Astrocyte (in vitro differentiated cells and primary cell): ENCODE measurements at regions not wholly inside any gene's neighbourhood (a gene's known extent, or its start where the extent isn't known, plus 50 kb on each side); places are given as distances from the start of the nearest gene placed in this dataset.

Source experiments
- DNase-seq: peaks from one replicate; pipeline ENCODE4 v3.0.0-alpha.2; 2010; ENCODE audit warnings: low read depth
- FAIRE-seq: peaks from 2 replicates; lab custom pipeline; 2011; peaks lifted over from hg19 to GRCh38; lab: Jason Lieb, UNC
- H2AFZ ChIP-seq: 2 replicates; pipeline ENCODE4 v1.6.0; 2012; ENCODE audit warnings: low read depth, low read length, inconsistent platforms
- H3K27ac ChIP-seq: 2 replicates; pipeline ENCODE4 v1.5.1; 2011; ENCODE audit warnings: low read depth, low read length, inconsistent platforms
- H3K27me3 ChIP-seq: 2 replicates; pipeline ENCODE4 v1.6.0; 2011; ENCODE audit warnings: low read length, inconsistent platforms; ENCODE audit not compliant: insufficient read depth
- H3K36me3 ChIP-seq: 2 replicates; pipeline ENCODE4 v1.5.1; 2011; ENCODE audit warnings: low read length, inconsistent platforms; ENCODE audit not compliant: insufficient read depth
- H3K4me1 ChIP-seq: 2 replicates; pipeline ENCODE4 v1.5.1; 2011; ENCODE audit warnings: low read length, inconsistent platforms; ENCODE audit not compliant: insufficient read depth
- H3K4me2 ChIP-seq: 2 replicates; pipeline ENCODE4 v1.6.0; 2012; ENCODE audit warnings: low read length, inconsistent platforms
- H3K4me3 ChIP-seq: 2 replicates; pipeline ENCODE4 v1.5.1; 2011; ENCODE audit warnings: low read depth, mild to moderate bottlenecking, low read length, inconsistent platforms; ENCODE audit not compliant: insufficient read depth
- H3K79me2 ChIP-seq: 2 replicates; pipeline ENCODE4 v1.6.0; 2012; ENCODE audit warnings: mild to moderate bottlenecking, low read length, inconsistent platforms; ENCODE audit not compliant: insufficient read depth
- H3K9ac ChIP-seq: 2 replicates; pipeline ENCODE4 v1.6.0; 2012; ENCODE audit warnings: mild to moderate bottlenecking, low read length, inconsistent platforms
- H3K9me3 ChIP-seq: 2 replicates; pipeline ENCODE4 v1.5.1; 2012; ENCODE audit warnings: low read depth, mild to moderate bottlenecking, low read length, inconsistent platforms; ENCODE audit not compliant: insufficient read depth
- H4K20me1 ChIP-seq: 2 replicates; pipeline ENCODE4 v1.6.0; 2012; ENCODE audit warnings: low read length, inconsistent platforms; ENCODE audit not compliant: insufficient read depth
- H3K27ac Mint-ChIP-seq: one replicate; pipeline ENCODE4 v1.8.0; 2021; ENCODE audit warnings: mild to moderate bottlenecking, mixed read lengths; ENCODE audit not compliant: unreplicated experiment
- H3K27me3 Mint-ChIP-seq: one replicate; pipeline ENCODE4 v1.8.0; 2021; ENCODE audit warnings: low read depth, mixed read lengths; ENCODE audit not compliant: unreplicated experiment
- H3K36me3 Mint-ChIP-seq: one replicate; pipeline ENCODE4 v1.8.0; 2021; ENCODE audit warnings: low read depth, mixed read lengths; ENCODE audit not compliant: unreplicated experiment
- H3K4me1 Mint-ChIP-seq: one replicate; pipeline ENCODE4 v1.8.0; 2021; ENCODE audit warnings: low read depth, mixed read lengths; ENCODE audit not compliant: unreplicated experiment
- H3K4me3 Mint-ChIP-seq: one replicate; pipeline ENCODE4 v1.8.0; 2021; ENCODE audit warnings: mild to moderate bottlenecking, moderate library complexity, mixed read lengths; ENCODE audit not compliant: unreplicated experiment
- H3K9me3 Mint-ChIP-seq: one replicate; pipeline ENCODE4 v1.8.0; 2021; ENCODE audit warnings: mild to moderate bottlenecking, mixed read lengths; ENCODE audit not compliant: unreplicated experiment
- CTCF ChIP-seq: IDR thresholded peaks from 2 replicates; pipeline ENCODE4 v1.5.1; 2011; ENCODE audit warnings: low read depth, mild to moderate bottlenecking, inconsistent platforms, low read length, moderate library complexity; ENCODE audit not compliant: insufficient read depth
- EZH2 ChIP-seq: IDR thresholded peaks from 2 replicates; pipeline ENCODE4 v1.6.1; 2012; ENCODE audit warnings: mild to moderate bottlenecking, low read length, inconsistent platforms; ENCODE audit not compliant: insufficient read depth

- Histone ChIP-seq H3K36me3 (no peaks in the 10 kb centered on the region), H3K9ac (no peak overlapping the region), H3K4me3 (no peak overlapping the region), H3K4me2 (no peak overlapping the region), H3K27ac (no peak overlapping the region), H2AFZ (no peak overlapping the region), H3K4me1 (no peaks in the 10 kb centered on the region), H3K9me3 (no peaks in the 10 kb centered on the region), H3K79me2 (no peaks in the 10 kb centered on the region), H4K20me1 (no peaks in the 10 kb centered on the region), H3K27me3 (no peaks in the 10 kb centered on the region)
- Mint-ChIP-seq H3K9me3 (no peaks in the 10 kb centered on the region), H3K27ac (no peak overlapping the region), H3K27me3 (no peaks in the 10 kb centered on the region), H3K36me3 (no peaks in the 10 kb centered on the region), H3K4me1 (no peaks in the 10 kb centered on the region), H3K4me3 (no peak overlapping the region)
- no peak for FAIRE-seq
- TF ChIP-seq EZH2, result no peak
- TF ChIP-seq CTCF, result no peak
- DNase-seq, result no peak
Measured at GRCh38 chr5:117761186-117761585, 1186.6 kb upstream of the SEMA6A start.

- Histone ChIP-seq H2AFZ (no peak overlapping the region), H3K79me2 (no peaks in the 10 kb centered on the region), H3K4me2 (no peak overlapping the region), H3K27ac (no peak overlapping the region), H3K9ac (no peak overlapping the region), H3K27me3 (no peaks in the 10 kb centered on the region), H3K4me3 (no peak overlapping the region), H3K9me3 (no peaks in the 10 kb centered on the region), H3K4me1 (no peaks in the 10 kb centered on the region), H3K36me3 (no peaks in the 10 kb centered on the region), H4K20me1 (no peaks in the 10 kb centered on the region)
- Mint-ChIP-seq H3K4me1 (no peaks in the 10 kb centered on the region), H3K36me3 (no peaks in the 10 kb centered on the region), H3K4me3 (no peak overlapping the region), H3K9me3 (no peaks in the 10 kb centered on the region), H3K27ac (no peak overlapping the region), H3K27me3 (no peaks in the 10 kb centered on the region)
- TF ChIP-seq CTCF (no peak), EZH2 (no peak)
- no peak for FAIRE-seq
- no peak for DNase-seq
Measured at GRCh38 chr5:117759849-117760499, 1185.4 kb upstream of the SEMA6A start.

GRCh38 chr5:117752403-117752802 lies 1177.8 kb upstream of the SEMA6A start:
- Histone ChIP-seq H3K4me2 (no peak overlapping the region), H3K9ac (no peak overlapping the region), H2AFZ (no peak overlapping the region), H3K27me3 (no peaks in the 10 kb centered on the region), H3K36me3 (no peaks in the 10 kb centered on the region), H3K27ac (no peak overlapping the region), H3K79me2 (no peaks in the 10 kb centered on the region), H3K4me1 (no peaks in the 10 kb centered on the region), H3K4me3 (no peak overlapping the region), H3K9me3 (no peaks in the 10 kb centered on the region), H4K20me1 (no peaks in the 10 kb centered on the region)
- FAIRE-seq (no peak), DNase-seq (no peak)
- no peak overlapping the region for H3K4me3 Mint-ChIP-seq
- no peaks in the 10 kb centered on the region for H3K4me1 Mint-ChIP-seq
- no peaks in the 10 kb centered on the region for H3K9me3 Mint-ChIP-seq
- H3K36me3 Mint-ChIP-seq, result no peaks in the 10 kb centered on the region
- H3K27me3 Mint-ChIP-seq, result no peaks in the 10 kb centered on the region
- TF ChIP-seq CTCF (no peak), EZH2 (no peak)
- H3K27ac Mint-ChIP-seq, result no peak overlapping the region
